ENCODE measurements at regions not wholly inside any gene's neighbourhood (a gene's known extent, or its start where the extent isn't known, plus 50 kb on each side); places are given as distances from the start of the nearest gene placed in this dataset.
"Not testable (repeated sequence)": the region's sequence is repeated elsewhere in the genome, so short reads cannot be mapped to it uniquely, and the experiment has no call there.

- TF ChIP-seq CTCF (IDR thresholded peaks at IDR 0.05; ENCODE audit: borderline replicate concordance, insufficient read depth, low read depth, low read length): no peak
- H3K4me3 ChIP-seq (ENCODE audit: low read depth, low read length): no peak overlapping the region
These were observed 152.7 kb downstream of the SKIDA1 start for GRCh38 chr10:21372651-21373410.

GRCh38 chr10:21369697-21370096, 155.8 kb downstream of the SKIDA1 start:
- no peak for TF ChIP-seq CTCF (IDR thresholded peaks at IDR 0.05; ENCODE audit: borderline replicate concordance, insufficient read depth, low read depth, low read length)

GRCh38 chr10:21368728-21369425, 156.6 kb downstream of the SKIDA1 start:
- TF ChIP-seq CTCF (IDR thresholded peaks at IDR 0.05; ENCODE audit: borderline replicate concordance, insufficient read depth, low read depth, low read length): no peak

More at GRCh38 chr10:21369697-21370096, 155.8 kb downstream of the SKIDA1 start:
- no peak overlapping the region for H3K4me3 ChIP-seq (ENCODE audit: low read depth, low read length)

GRCh38 chr10:21368022-21368582, 157.4 kb downstream of the SKIDA1 start:
- H3K4me3 ChIP-seq (ENCODE audit: low read depth, low read length): no peak overlapping the region
- TF ChIP-seq CTCF (IDR thresholded peaks at IDR 0.05; ENCODE audit: borderline replicate concordance, insufficient read depth, low read depth, low read length): no peak

More at GRCh38 chr10:21368728-21369425, 156.6 kb downstream of the SKIDA1 start:
- no peak overlapping the region for H3K4me3 ChIP-seq (ENCODE audit: low read depth, low read length)

GRCh38 chr10:21366108-21366507, 159.4 kb downstream of the SKIDA1 start:
- H3K4me3 ChIP-seq (ENCODE audit: low read depth, low read length): not testable (repeated sequence)

GRCh38 chr10:21364196-21365114, 161.0 kb downstream of the SKIDA1 start:
- TF ChIP-seq CTCF (IDR thresholded peaks at IDR 0.05; ENCODE audit: borderline replicate concordance, insufficient read depth, low read depth, low read length): no peak
- no peak overlapping the region for H3K4me3 ChIP-seq (ENCODE audit: low read depth, low read length)

GRCh38 chr10:21363731-21364104, 161.8 kb downstream of the SKIDA1 start:
- TF ChIP-seq CTCF (IDR thresholded peaks at IDR 0.05; ENCODE audit: borderline replicate concordance, insufficient read depth, low read depth, low read length): no peak
- no peak overlapping the region for H3K4me3 ChIP-seq (ENCODE audit: low read depth, low read length)

Measured in GM12875 (cell line).